ENCODE measurements at regions not wholly inside any gene's neighbourhood (a gene's known extent, or its start where the extent isn't known, plus 50 kb on each side); places are given as distances from the start of the nearest gene placed in this dataset.
"Not testable (repeated sequence)": the region's sequence is repeated elsewhere in the genome, so short reads cannot be mapped to it uniquely, and the experiment has no call there.

GRCh38 chr5:104472811-104473210 lies 910.2 kb upstream of the NUDT12 start:
- no peak for ATAC-seq
- no peak for TF ChIP-seq TCF4 (CRISPR knock-in tag; IDR thresholded peaks at IDR 0.05; ENCODE audit: borderline replicate concordance)
- TF ChIP-seq BACH2 (CRISPR knock-in tag; IDR thresholded peaks at IDR 0.05; ENCODE audit: borderline replicate concordance) = no peak
- TF ChIP-seq ZC3H10 (CRISPR knock-in tag; IDR thresholded peaks at IDR 0.05) = no peak

GRCh38 chr5:104456122-104456521 lies 893.5 kb upstream of the NUDT12 start:
- TF ChIP-seq ZNF8 (CRISPR knock-in tag; IDR thresholded peaks at IDR 0.05) (no peak), RARB (CRISPR knock-in tag; IDR thresholded peaks at IDR 0.05) (no peak), SNAI2 (CRISPR knock-in tag; IDR thresholded peaks at IDR 0.05) (no peak), ZFP3 (CRISPR knock-in tag; IDR thresholded peaks at IDR 0.05) (no peak), ISL1 (CRISPR knock-in tag; IDR thresholded peaks at IDR 0.05) (no peak), CREB5 (CRISPR knock-in tag; IDR thresholded peaks at IDR 0.05; ENCODE audit: low read depth) (no peak), PPARA (CRISPR knock-in tag; IDR thresholded peaks at IDR 0.05; ENCODE audit: borderline replicate concordance) (no peak), BACH2 (CRISPR knock-in tag; IDR thresholded peaks at IDR 0.05; ENCODE audit: borderline replicate concordance) (no peak), TOX (CRISPR knock-in tag; IDR thresholded peaks at IDR 0.05; ENCODE audit: borderline replicate concordance) (no peak), ZC3H10 (CRISPR knock-in tag; IDR thresholded peaks at IDR 0.05) (no peak), ESRRG (CRISPR knock-in tag; IDR thresholded peaks at IDR 0.05) (no peak), OSR1 (CRISPR knock-in tag; IDR thresholded peaks at IDR 0.05) (no peak), ZNF70 (CRISPR knock-in tag; IDR thresholded peaks at IDR 0.05) (no peak), ZFP30 (CRISPR knock-in tag; IDR thresholded peaks at IDR 0.05) (no peak), ZNF565 (CRISPR knock-in tag; conservative IDR thresholded peaks at IDR 0.05; ENCODE audit: low read depth) (no peak)
- TF ChIP-seq, protein P1, sequence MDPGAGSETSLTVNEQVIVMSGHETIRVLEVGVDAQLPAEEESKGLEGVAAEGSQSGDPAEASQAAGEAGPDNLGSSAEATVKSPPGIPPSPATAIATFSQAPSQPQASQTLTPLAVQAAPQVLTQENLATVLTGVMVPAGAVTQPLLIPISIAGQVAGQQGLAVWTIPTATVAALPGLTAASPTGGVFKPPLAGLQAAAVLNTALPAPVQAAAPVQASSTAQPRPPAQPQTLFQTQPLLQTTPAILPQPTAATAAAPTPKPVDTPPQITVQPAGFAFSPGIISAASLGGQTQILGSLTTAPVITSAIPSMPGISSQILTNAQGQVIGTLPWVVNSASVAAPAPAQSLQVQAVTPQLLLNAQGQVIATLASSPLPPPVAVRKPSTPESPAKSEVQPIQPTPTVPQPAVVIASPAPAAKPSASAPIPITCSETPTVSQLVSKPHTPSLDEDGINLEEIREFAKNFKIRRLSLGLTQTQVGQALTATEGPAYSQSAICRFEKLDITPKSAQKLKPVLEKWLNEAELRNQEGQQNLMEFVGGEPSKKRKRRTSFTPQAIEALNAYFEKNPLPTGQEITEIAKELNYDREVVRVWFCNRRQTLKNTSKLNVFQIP (CRISPR knock-in tag; IDR thresholded peaks at IDR 0.05; ENCODE audit: borderline replicate concordance, low read depth) = no peak
- TF ChIP-seq, protein P2, sequence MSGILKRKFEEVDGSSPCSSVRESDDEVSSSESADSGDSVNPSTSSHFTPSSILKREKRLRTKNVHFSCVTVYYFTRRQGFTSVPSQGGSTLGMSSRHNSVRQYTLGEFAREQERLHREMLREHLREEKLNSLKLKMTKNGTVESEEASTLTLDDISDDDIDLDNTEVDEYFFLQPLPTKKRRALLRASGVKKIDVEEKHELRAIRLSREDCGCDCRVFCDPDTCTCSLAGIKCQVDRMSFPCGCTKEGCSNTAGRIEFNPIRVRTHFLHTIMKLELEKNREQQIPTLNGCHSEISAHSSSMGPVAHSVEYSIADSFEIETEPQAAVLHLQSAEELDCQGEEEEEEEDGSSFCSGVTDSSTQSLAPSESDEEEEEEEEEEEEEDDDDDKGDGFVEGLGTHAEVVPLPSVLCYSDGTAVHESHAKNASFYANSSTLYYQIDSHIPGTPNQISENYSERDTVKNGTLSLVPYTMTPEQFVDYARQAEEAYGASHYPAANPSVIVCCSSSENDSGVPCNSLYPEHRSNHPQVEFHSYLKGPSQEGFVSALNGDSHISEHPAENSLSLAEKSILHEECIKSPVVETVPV (CRISPR knock-in tag; IDR thresholded peaks at IDR 0.05) = no peak
- TF ChIP-seq, protein P3, sequence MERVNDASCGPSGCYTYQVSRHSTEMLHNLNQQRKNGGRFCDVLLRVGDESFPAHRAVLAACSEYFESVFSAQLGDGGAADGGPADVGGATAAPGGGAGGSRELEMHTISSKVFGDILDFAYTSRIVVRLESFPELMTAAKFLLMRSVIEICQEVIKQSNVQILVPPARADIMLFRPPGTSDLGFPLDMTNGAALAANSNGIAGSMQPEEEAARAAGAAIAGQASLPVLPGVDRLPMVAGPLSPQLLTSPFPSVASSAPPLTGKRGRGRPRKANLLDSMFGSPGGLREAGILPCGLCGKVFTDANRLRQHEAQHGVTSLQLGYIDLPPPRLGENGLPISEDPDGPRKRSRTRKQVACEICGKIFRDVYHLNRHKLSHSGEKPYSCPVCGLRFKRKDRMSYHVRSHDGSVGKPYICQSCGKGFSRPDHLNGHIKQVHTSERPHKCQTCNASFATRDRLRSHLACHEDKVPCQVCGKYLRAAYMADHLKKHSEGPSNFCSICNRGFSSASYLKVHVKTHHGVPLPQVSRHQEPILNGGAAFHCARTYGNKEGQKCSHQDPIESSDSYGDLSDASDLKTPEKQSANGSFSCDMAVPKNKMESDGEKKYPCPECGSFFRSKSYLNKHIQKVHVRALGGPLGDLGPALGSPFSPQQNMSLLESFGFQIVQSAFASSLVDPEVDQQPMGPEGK (CRISPR knock-in tag; IDR thresholded peaks at IDR 0.05; ENCODE audit: borderline replicate concordance) = no peak
- TF ChIP-seq, protein P4, sequence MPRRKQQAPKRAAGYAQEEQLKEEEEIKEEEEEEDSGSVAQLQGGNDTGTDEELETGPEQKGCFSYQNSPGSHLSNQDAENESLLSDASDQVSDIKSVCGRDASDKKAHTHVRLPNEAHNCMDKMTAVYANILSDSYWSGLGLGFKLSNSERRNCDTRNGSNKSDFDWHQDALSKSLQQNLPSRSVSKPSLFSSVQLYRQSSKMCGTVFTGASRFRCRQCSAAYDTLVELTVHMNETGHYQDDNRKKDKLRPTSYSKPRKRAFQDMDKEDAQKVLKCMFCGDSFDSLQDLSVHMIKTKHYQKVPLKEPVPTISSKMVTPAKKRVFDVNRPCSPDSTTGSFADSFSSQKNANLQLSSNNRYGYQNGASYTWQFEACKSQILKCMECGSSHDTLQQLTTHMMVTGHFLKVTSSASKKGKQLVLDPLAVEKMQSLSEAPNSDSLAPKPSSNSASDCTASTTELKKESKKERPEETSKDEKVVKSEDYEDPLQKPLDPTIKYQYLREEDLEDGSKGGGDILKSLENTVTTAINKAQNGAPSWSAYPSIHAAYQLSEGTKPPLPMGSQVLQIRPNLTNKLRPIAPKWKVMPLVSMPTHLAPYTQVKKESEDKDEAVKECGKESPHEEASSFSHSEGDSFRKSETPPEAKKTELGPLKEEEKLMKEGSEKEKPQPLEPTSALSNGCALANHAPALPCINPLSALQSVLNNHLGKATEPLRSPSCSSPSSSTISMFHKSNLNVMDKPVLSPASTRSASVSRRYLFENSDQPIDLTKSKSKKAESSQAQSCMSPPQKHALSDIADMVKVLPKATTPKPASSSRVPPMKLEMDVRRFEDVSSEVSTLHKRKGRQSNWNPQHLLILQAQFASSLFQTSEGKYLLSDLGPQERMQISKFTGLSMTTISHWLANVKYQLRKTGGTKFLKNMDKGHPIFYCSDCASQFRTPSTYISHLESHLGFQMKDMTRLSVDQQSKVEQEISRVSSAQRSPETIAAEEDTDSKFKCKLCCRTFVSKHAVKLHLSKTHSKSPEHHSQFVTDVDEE (CRISPR knock-in tag; IDR thresholded peaks at IDR 0.05) = no peak

GRCh38 chr5:104452550-104452949 lies 890.0 kb upstream of the NUDT12 start:
- no peak for ATAC-seq
- TF ChIP-seq CREB5 (CRISPR knock-in tag; IDR thresholded peaks at IDR 0.05; ENCODE audit: low read depth) (no peak), ZFP3 (CRISPR knock-in tag; IDR thresholded peaks at IDR 0.05) (no peak), ZNF70 (CRISPR knock-in tag; IDR thresholded peaks at IDR 0.05) (no peak), ZNF8 (CRISPR knock-in tag; IDR thresholded peaks at IDR 0.05) (no peak), BACH2 (CRISPR knock-in tag; IDR thresholded peaks at IDR 0.05; ENCODE audit: borderline replicate concordance) (no peak), CSDC2 (CRISPR knock-in tag; IDR thresholded peaks at IDR 0.05) (no peak), ISL1 (CRISPR knock-in tag; IDR thresholded peaks at IDR 0.05) (no peak)
- TF ChIP-seq, protein P1 (CRISPR knock-in tag; IDR thresholded peaks at IDR 0.05; ENCODE audit: borderline replicate concordance, low read depth) = no peak

More at GRCh38 chr5:104456122-104456521, 893.5 kb upstream of the NUDT12 start:
- no peak for ATAC-seq

DNA sequence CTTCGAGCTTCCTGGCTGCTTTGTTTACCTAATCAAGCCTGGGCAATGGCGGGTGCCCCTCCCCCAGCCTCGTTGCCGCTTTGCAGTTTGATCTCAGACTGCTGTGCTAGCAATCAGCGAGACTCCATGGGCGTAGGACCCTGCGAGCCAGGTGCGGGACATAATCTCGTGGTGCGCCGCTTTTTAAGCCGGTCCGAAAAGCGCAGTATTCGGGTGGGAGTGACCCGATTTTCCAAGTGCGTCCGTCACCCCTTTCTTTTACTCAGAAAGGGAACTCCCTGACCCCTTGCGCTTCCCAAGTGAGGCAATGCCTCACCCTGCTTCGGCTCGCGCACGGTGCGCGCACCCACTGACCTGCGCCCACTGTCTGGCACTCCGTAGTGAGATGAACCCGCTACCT lies 889.3 kb upstream of the NUDT12 start:
- not testable (repeated sequence) for ATAC-seq
